GM23338 (cell line): ENCODE measurements at regions not wholly inside any gene's neighbourhood (a gene's known extent, or its start where the extent isn't known, plus 50 kb on each side); places are given as distances from the start of the nearest gene placed in this dataset.

ENCODE experiments used
- EZH2 ChIP-seq: fragments of 200-600 bp; sonication (generic); IDR thresholded peaks from one replicate; pipeline ENCODE4 v1.8.0; 2017; ENCODE audit warnings: antibody characterized with exemption, mild to moderate bottlenecking, low read depth; ENCODE audit not compliant: unreplicated experiment
- EZH2phosphoT487 ChIP-seq: fragments of 200-600 bp; sonication (generic); IDR thresholded peaks from one replicate; pipeline ENCODE4 v1.8.1; 2018; ENCODE audit warnings: antibody characterized with exemption; ENCODE audit not compliant: unreplicated experiment
- JUNB ChIP-seq: IDR thresholded peaks from one replicate; pipeline ENCODE4 v1.6.1; 2016; ENCODE audit warnings: antibody characterized with exemption; ENCODE audit not compliant: unreplicated experiment
- POLR2AphosphoS5 ChIP-seq: IDR thresholded peaks from 2 replicates; pipeline ENCODE4 v1.6.1; 2016; ENCODE audit warnings: antibody characterized with exemption, low read depth
- REST ChIP-seq: IDR thresholded peaks from one replicate; pipeline ENCODE4 v1.6.1; 2018; ENCODE audit warnings: antibody characterized with exemption; ENCODE audit not compliant: unreplicated experiment
- ZNF114 ChIP-seq: fragments of 250-450 bp; sonication (Bioruptor Pico); IDR thresholded peaks from 2 replicates; pipeline ENCODE4 v1.5.0; 2020; ENCODE audit warnings: mild to moderate bottlenecking, moderate library complexity
- TF ChIP-seq, protein P1 (sequence below), 2 experiments: fragments of 200-600 bp in 1 of 2; sonication (generic) in 1 of 2; conservative IDR thresholded peaks; 2 replicates each; pipeline versions ENCODE4 v1.5.1 to v1.6.1; 2016 to 2017; ENCODE audit warnings: antibody characterized with exemption in 2 of 2, low read depth in 2 of 2, mild to moderate bottlenecking in 2 of 2, moderate library complexity in 1 of 2

- TF ChIP-seq, protein P1, sequence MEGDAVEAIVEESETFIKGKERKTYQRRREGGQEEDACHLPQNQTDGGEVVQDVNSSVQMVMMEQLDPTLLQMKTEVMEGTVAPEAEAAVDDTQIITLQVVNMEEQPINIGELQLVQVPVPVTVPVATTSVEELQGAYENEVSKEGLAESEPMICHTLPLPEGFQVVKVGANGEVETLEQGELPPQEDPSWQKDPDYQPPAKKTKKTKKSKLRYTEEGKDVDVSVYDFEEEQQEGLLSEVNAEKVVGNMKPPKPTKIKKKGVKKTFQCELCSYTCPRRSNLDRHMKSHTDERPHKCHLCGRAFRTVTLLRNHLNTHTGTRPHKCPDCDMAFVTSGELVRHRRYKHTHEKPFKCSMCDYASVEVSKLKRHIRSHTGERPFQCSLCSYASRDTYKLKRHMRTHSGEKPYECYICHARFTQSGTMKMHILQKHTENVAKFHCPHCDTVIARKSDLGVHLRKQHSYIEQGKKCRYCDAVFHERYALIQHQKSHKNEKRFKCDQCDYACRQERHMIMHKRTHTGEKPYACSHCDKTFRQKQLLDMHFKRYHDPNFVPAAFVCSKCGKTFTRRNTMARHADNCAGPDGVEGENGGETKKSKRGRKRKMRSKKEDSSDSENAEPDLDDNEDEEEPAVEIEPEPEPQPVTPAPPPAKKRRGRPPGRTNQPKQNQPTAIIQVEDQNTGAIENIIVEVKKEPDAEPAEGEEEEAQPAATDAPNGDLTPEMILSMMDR (conservative IDR thresholded peaks at IDR 0.05; ENCODE audit: low read depth in 2 of 2) = no peak
- TF ChIP-seq EZH2 (no peak), EZH2phosphoT487 (no peak), POLR2AphosphoS5 (no peak), JUNB (no peak), REST (no peak), ZNF114 (CRISPR knock-in tag) (no peak)
Observed at GRCh38 chr2:30349691-30350090, 97.4 kb upstream of the LCLAT1 start.
